ENCODE measurements at regions not wholly inside any gene's neighbourhood (a gene's known extent, or its start where the extent isn't known, plus 50 kb on each side); places are given as distances from the start of the nearest gene placed in this dataset.

- DNase-seq (ENCODE audit: low read depth, low spot score) (no peak), ATAC-seq (no peak), FAIRE-seq (no peak)
- no peak overlapping the region for H3K4me2 ChIP-seq (ENCODE audit: control insufficient read depth, insufficient read depth)
- H3K4me1 ChIP-seq (ENCODE audit: control insufficient read depth, insufficient read depth, low read length): no peaks in the 10 kb centered on the region
- ChIA-PET RAD21 (ENCODE audit: unreplicated experiment) (no interaction called here), POLR2A (no interaction called here), CTCF (no interaction called here), SMC1A (ENCODE audit: uncharacterized antibody, unreplicated experiment) (no interaction called here)
- no peaks in the 10 kb centered on the region for H3K79me2 ChIP-seq (ENCODE audit: control insufficient read depth, insufficient read depth, low read length)
- no TSS peak for BruUV-seq (replicated peaks)
- in situ Hi-C loops (cut with MboI) (no loop called here), intact Hi-C loops (cut with micrococcal nuclease; ENCODE audit: unreplicated experiment) (no loop called here)
- no peaks in the 10 kb centered on the region for H3K36me3 ChIP-seq (ENCODE audit: control insufficient read depth in 2 of 2, insufficient read depth in 2 of 2, low read length in 1 of 2)
- H3K9me3 ChIP-seq (replicated peaks; ENCODE audit: control insufficient read depth, insufficient read depth, low read length): no peaks in the 10 kb centered on the region; the same call in 2 of the 3 replicates
- no peak overlapping the region for H3K9ac ChIP-seq (ENCODE audit: control insufficient read depth, insufficient read depth, low read length)
- H3K27me3 ChIP-seq (replicated peaks in 1 of 2; ENCODE audit: control insufficient read depth in 2 of 2, insufficient read depth in 2 of 2, low read length in 1 of 2): no peaks in the 10 kb centered on the region; a peak in 1 of 4 replicates
- TF ChIP-seq SKIL (IDR thresholded peaks at IDR 0.05; ENCODE audit: low read depth, poor library complexity, severe bottlenecking): no peak
- TF ChIP-seq KLF5 (IDR thresholded peaks at IDR 0.05; ENCODE audit: partially characterized antibody): no peak
- TF ChIP-seq KDM1A (IDR thresholded peaks at IDR 0.05; ENCODE audit: borderline replicate concordance): no peak
- TF ChIP-seq STAT3 (IDR thresholded peaks at IDR 0.05; ENCODE audit: low read depth, low read length): no peak
- no peak for TF ChIP-seq ASH2L (IDR thresholded peaks at IDR 0.05; ENCODE audit: borderline replicate concordance, low read depth)
- TF ChIP-seq, protein P1, sequence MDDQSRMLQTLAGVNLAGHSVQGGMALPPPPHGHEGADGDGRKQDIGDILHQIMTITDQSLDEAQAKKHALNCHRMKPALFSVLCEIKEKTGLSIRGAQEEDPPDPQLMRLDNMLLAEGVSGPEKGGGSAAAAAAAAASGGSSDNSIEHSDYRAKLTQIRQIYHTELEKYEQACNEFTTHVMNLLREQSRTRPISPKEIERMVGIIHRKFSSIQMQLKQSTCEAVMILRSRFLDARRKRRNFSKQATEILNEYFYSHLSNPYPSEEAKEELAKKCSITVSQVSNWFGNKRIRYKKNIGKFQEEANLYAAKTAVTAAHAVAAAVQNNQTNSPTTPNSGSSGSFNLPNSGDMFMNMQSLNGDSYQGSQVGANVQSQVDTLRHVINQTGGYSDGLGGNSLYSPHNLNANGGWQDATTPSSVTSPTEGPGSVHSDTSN (IDR thresholded peaks at IDR 0.05; ENCODE audit: insufficient replicate concordance, low read depth, low read length): no peak
- no peak for TF ChIP-seq MLLT1 (IDR thresholded peaks at IDR 0.05)
- TF ChIP-seq STAT1 (conservative IDR thresholded peaks at IDR 0.05): no peak
- TF ChIP-seq WRNIP1 (IDR thresholded peaks at IDR 0.05; ENCODE audit: borderline replicate concordance, low read depth, low read length): no peak
- no peak for TF ChIP-seq RBBP5 (conservative IDR thresholded peaks at IDR 0.05)
- no peak for TF ChIP-seq NRF1 (conservative IDR thresholded peaks at IDR 0.05; ENCODE audit: low read depth, low read length)
- no peak for TF ChIP-seq SIX5 (IDR thresholded peaks at IDR 0.05; ENCODE audit: low read depth, low read length, severe bottlenecking)
- no peak for TF ChIP-seq SMAD1 (IDR thresholded peaks at IDR 0.05; ENCODE audit: low read depth, partially characterized antibody)
- TF ChIP-seq RAD21 (IDR thresholded peaks at IDR 0.05; ENCODE audit: insufficient read depth, low read depth, low read length): no peak
- TF ChIP-seq RB1 (IDR thresholded peaks at IDR 0.05; ENCODE audit: borderline replicate concordance): no peak
- no peak for TF ChIP-seq NFIC (IDR thresholded peaks at IDR 0.05; ENCODE audit: low read depth, low read length)
- no peak for TF ChIP-seq NR2C2 (IDR thresholded peaks at IDR 0.05; ENCODE audit: borderline replicate concordance, control insufficient read depth, insufficient read length, low read depth)
- H3K27ac ChIP-seq (ENCODE audit: control insufficient read depth, insufficient read depth): no peak overlapping the region
- no peak overlapping the region for H3K4me3 ChIP-seq
- H2AFZ ChIP-seq (ENCODE audit: control insufficient read depth, low read depth, low read length): no peak overlapping the region
- H4K20me1 ChIP-seq (ENCODE audit: control insufficient read depth, insufficient read depth): no peaks in the 10 kb centered on the region
Measured at GRCh38 chr2:39540414-39540813, 103.3 kb upstream of the MAP4K3 start.
